IPS DF 6.9 (cell line): ENCODE measurements at regions not wholly inside any gene's neighbourhood (a gene's known extent, or its start where the extent isn't known, plus 50 kb on each side); places are given as distances from the start of the nearest gene placed in this dataset.
"Not testable (repeated sequence)": the region's sequence is repeated elsewhere in the genome, so short reads cannot be mapped to it uniquely, and the experiment has no call there.

Experiments used
- DNase-seq: peaks from one replicate; pipeline ENCODE4 v3.0.0-alpha.2; 2013; ENCODE audit warnings: low read depth, low spot score
- H3K27ac ChIP-seq: one replicate; pipeline ENCODE4 v1.5.1; 2013; ENCODE audit warnings: low read length, control low read depth
- H3K27me3 ChIP-seq: 2 replicates; pipeline ENCODE4 v1.6.1; 2013; ENCODE audit warnings: mild to moderate bottlenecking, low read length; ENCODE audit not compliant: control insufficient read depth, insufficient read depth
- H3K36me3 ChIP-seq: 2 replicates; pipeline ENCODE4 v1.6.1; 2013; ENCODE audit warnings: low read length; ENCODE audit not compliant: control insufficient read depth, insufficient read depth
- H3K4me1 ChIP-seq: 2 replicates; pipeline ENCODE4 v1.6.1; 2013; ENCODE audit warnings: low read length; ENCODE audit not compliant: control insufficient read depth, insufficient read depth
- H3K4me3 ChIP-seq: 2 replicates; pipeline ENCODE4 v1.5.1; 2013; ENCODE audit warnings: mild to moderate bottlenecking, low read length
- H3K9me3 ChIP-seq: 2 replicates; pipeline ENCODE4 v1.6.1; 2013; ENCODE audit warnings: low read length, inconsistent platforms; ENCODE audit not compliant: control insufficient read depth, insufficient read depth
- WGBS: extraction: QIAGEN DNeasy Blood & Tissue Kit; methylation state at CpG from one replicate; pipeline ENCODE4 v1.1.7; 2013; ENCODE audit warnings: mixed read lengths, missing lambda C conversion rate; ENCODE audit not compliant: insufficient read length, insufficient coverage; 5-methylcytosine and 5-hydroxymethylcytosine counted together

GRCh38 chr13:111064661-111065060 lies 50.4 kb upstream of the ARHGEF7 start:
- no peak overlapping the region for H3K27ac ChIP-seq
- no CpG with 5 or more reads among the region's 3 CpGs for WGBS
- no peaks in the 10 kb centered on the region; the same call in 1 of the 2 replicates for H3K27me3 ChIP-seq
- H3K36me3 ChIP-seq, result no peaks in the 10 kb centered on the region
- no peak overlapping the region for H3K4me3 ChIP-seq
- no peaks in the 10 kb centered on the region for H3K9me3 ChIP-seq
- DNase-seq, result no peak
- H3K4me1 ChIP-seq, result peaks cover 8% of the 10 kb centered on the region

- Histone ChIP-seq H3K27me3 (no peaks in the 10 kb centered on the region; the same call in 1 of the 2 replicates), H3K27ac (no peak overlapping the region), H3K4me3 (no peak overlapping the region), H3K36me3 (no peaks in the 10 kb centered on the region), H3K4me1 (peaks cover 8% of the 10 kb centered on the region), H3K9me3 (no peaks in the 10 kb centered on the region)
- no CpG with 5 or more reads among the region's 2 CpGs for WGBS
- DNase-seq, result no peak
Measured at GRCh38 chr13:111062966-111063365, 52.1 kb upstream of the ARHGEF7 start.

- no peaks in the 10 kb centered on the region for H3K9me3 ChIP-seq
- H3K36me3 ChIP-seq, result no peaks in the 10 kb centered on the region
- no CpG with 5 or more reads among the region's 7 CpGs for WGBS
- peaks cover 8% of the 10 kb centered on the region for H3K4me1 ChIP-seq
- H3K27ac ChIP-seq, result no peak overlapping the region
- DNase-seq, result no peak
- no peak overlapping the region for H3K4me3 ChIP-seq
- no peaks in the 10 kb centered on the region; the same call in 1 of the 2 replicates for H3K27me3 ChIP-seq
Measured at GRCh38 chr13:111062305-111062704, 52.8 kb upstream of the ARHGEF7 start.

- Histone ChIP-seq H3K27me3 (no peaks in the 10 kb centered on the region; the same call in 1 of the 2 replicates), H3K4me1 (peaks cover 8% of the 10 kb centered on the region), H3K9me3 (no peaks in the 10 kb centered on the region), H3K36me3 (no peaks in the 10 kb centered on the region), H3K27ac (no peak overlapping the region), H3K4me3 (no peak overlapping the region)
- DNase-seq, result no peak
- no CpG with 5 or more reads among the region's 7 CpGs for WGBS
Measured at GRCh38 chr13:111061358-111062045, 53.6 kb upstream of the ARHGEF7 start.

GRCh38 chr13:111060237-111060919 lies 54.7 kb upstream of the ARHGEF7 start:
- no peak overlapping the region for H3K4me3 ChIP-seq
- H3K27ac ChIP-seq, result no peak overlapping the region
- no peak for DNase-seq
- no peaks in the 10 kb centered on the region for H3K36me3 ChIP-seq
- peaks cover 3% of the 10 kb centered on the region; the same call in 1 of the 2 replicates for H3K4me1 ChIP-seq
- WGBS, result no CpG with 5 or more reads among the region's 4 CpGs
- H3K9me3 ChIP-seq, result no peaks in the 10 kb centered on the region
- no peaks in the 10 kb centered on the region for H3K27me3 ChIP-seq

- Histone ChIP-seq H3K4me1 (peaks cover 3% of the 10 kb centered on the region; the same call in 1 of the 2 replicates), H3K36me3 (no peaks in the 10 kb centered on the region), H3K4me3 (no peak overlapping the region), H3K27me3 (no peaks in the 10 kb centered on the region), H3K9me3 (no peaks in the 10 kb centered on the region), H3K27ac (no peak overlapping the region)
- WGBS, result no CpG with 5 or more reads among the region's 5 CpGs
- no peak for DNase-seq
Measured at GRCh38 chr13:111058796-111059506, 56.2 kb upstream of the ARHGEF7 start.

- H3K27ac ChIP-seq, DNase-seq, H3K36me3 ChIP-seq, H3K4me3 ChIP-seq, H3K4me1 ChIP-seq, H3K27me3 ChIP-seq, H3K9me3 ChIP-seq: not testable (repeated sequence)
Measured at GRCh38 chr13:111058339-111058738, 56.8 kb upstream of the ARHGEF7 start.

- no CpG with 5 or more reads among the region's 21 CpGs for WGBS
- not testable (repeated sequence) for H3K4me3 ChIP-seq, H3K36me3 ChIP-seq, H3K27ac ChIP-seq, H3K4me1 ChIP-seq, DNase-seq, H3K9me3 ChIP-seq, H3K27me3 ChIP-seq
Measured at GRCh38 chr13:111051726-111052232, 63.3 kb upstream of the ARHGEF7 start.

GRCh38 chr13:111051041-111051725 lies 63.9 kb upstream of the ARHGEF7 start:
- Histone ChIP-seq H3K4me3 (no peak overlapping the region), H3K4me1 (no peaks in the 10 kb centered on the region), H3K9me3 (no peaks in the 10 kb centered on the region), H3K36me3 (no peaks in the 10 kb centered on the region), H3K27ac (no peak overlapping the region), H3K27me3 (no peaks in the 10 kb centered on the region)
- DNase-seq, result no peak
- WGBS, result no CpG with 5 or more reads among the region's 6 CpGs

GRCh38 chr13:111050539-111050879 lies 64.6 kb upstream of the ARHGEF7 start:
- Histone ChIP-seq H3K27me3 (no peaks in the 10 kb centered on the region), H3K36me3 (no peaks in the 10 kb centered on the region), H3K27ac (no peak overlapping the region), H3K9me3 (no peaks in the 10 kb centered on the region), H3K4me3 (no peak overlapping the region), H3K4me1 (no peaks in the 10 kb centered on the region)
- no CpG with 5 or more reads among the region's 4 CpGs for WGBS
- no peak for DNase-seq
